Tibial nerve (tissue), 4 donors: ENCODE measurements at regions not wholly inside any gene's neighbourhood (a gene's known extent, or its start where the extent isn't known, plus 50 kb on each side); places are given as distances from the start of the nearest gene placed in this dataset.

ENCODE experiments used
- DNase-seq, 2 donors: peaks; one replicate each; pipeline ENCODE4 v3.0.0-alpha.2; 2019; ENCODE audit warnings: low spot score in 2 of 2
- H3K27ac ChIP-seq, 4 donors: fragments of 200-600 bp; sonication (generic) in 3 of 4; one replicate each; pipeline ENCODE4 v1.5.1; 2017 to 2019; ENCODE audit warnings: mild to moderate bottlenecking in 1 of 4
- H3K27me3 ChIP-seq, 2 donors: fragments of 200-600 bp; sonication (generic) in 1 of 2; one replicate each; pipeline versions ENCODE4 v1.5.1 to v1.6.0; 2017 to 2019
- H3K36me3 ChIP-seq, 3 donors: fragments of 200-600 bp; sonication (generic); one replicate each; pipeline ENCODE4 v1.5.1; 2018 to 2019
- H3K4me1 ChIP-seq, 4 donors: fragments of 200-600 bp; sonication (generic) in 3 of 4; one replicate each; pipeline ENCODE4 v1.5.1; 2017 to 2019
- H3K4me3 ChIP-seq, 4 donors: fragments of 200-600 bp; sonication (generic) in 3 of 4; one replicate each; pipeline ENCODE4 v1.5.1; 2017 to 2019; ENCODE audit warnings: mild to moderate bottlenecking in 1 of 4, moderate library complexity in 1 of 4
- H3K9me3 ChIP-seq, 4 donors: fragments of 200-600 bp; sonication (generic) in 3 of 4; one replicate each; pipeline ENCODE4 v1.5.1; 2017 to 2019
- CTCF ChIP-seq, 5 experiments: fragments of 200-600 bp in 3 of 5; fragments of 450-650 bp in 2 of 5; sonication (generic) in 3 of 5; IDR thresholded peaks; one replicate each; pipeline ENCODE4 v1.5.1; 2016 to 2019; ENCODE audit warnings: antibody characterized with exemption in 5 of 5, mild to moderate bottlenecking in 3 of 5, moderate library complexity in 2 of 5
- EP300 ChIP-seq, 2 donors: sonication (generic); formaldehyde crosslinking; IDR thresholded peaks; one replicate each; pipeline ENCODE4 v1.6.1; 2017; ENCODE audit warnings: antibody characterized with exemption in 2 of 2, mild to moderate bottlenecking in 1 of 2
- POLR2A ChIP-seq, 2 donors: fragments of 450-650 bp; IDR thresholded peaks; one replicate each; pipeline ENCODE4 v1.6.1; 2017; ENCODE audit warnings: antibody characterized with exemption in 2 of 2, mild to moderate bottlenecking in 2 of 2, moderate library complexity in 2 of 2
- WGBS, 2 donors: methylation state at CpG; one replicate each; pipeline ENCODE4 v1.1.5; 2018; 5-methylcytosine and 5-hydroxymethylcytosine counted together

GRCh38 chrX:69395306-69395705 lies 108.8 kb upstream of the NALF2 start:
- no peak overlapping the region for H3K4me3 ChIP-seq
- no peaks in the 10 kb centered on the region for H3K36me3 ChIP-seq
- TF ChIP-seq POLR2A (IDR thresholded peaks at IDR 0.05) (no peak), EP300 (IDR thresholded peaks at IDR 0.05) (no peak), CTCF (IDR thresholded peaks at IDR 0.05) (no peak)
- 78 to 94% methylated on average over 4 of the region's 4 CpGs for WGBS, 2 donors
- no peak for DNase-seq
- H3K27me3 ChIP-seq, result peaks cover 0 to 6% of the 10 kb centered on the region in 2 donors
- no peaks in the 10 kb centered on the region for H3K4me1 ChIP-seq
- H3K27ac ChIP-seq, result no peak overlapping the region
- H3K9me3 ChIP-seq, result no peaks in the 10 kb centered on the region

DNA sequence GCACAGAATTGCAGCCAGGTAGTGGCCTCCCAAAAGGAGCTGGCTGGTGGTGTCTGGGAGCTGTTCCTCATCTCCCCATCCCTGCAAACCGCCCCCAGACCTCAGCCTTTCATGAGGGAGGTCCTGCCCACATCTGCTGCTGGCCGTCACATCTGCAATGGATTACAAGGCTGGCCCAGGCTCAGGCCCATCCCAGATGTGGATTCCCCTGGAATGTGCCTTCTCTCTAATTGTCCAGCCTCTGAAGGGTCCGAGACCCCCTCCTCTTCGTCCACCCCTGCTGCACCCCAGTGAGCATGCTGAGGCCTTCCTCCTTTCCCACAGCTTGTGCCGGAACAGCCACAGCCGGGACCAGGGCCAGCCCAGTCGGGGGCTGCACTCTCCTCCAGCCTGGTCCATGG lies 115.0 kb upstream of the NALF2 start:
- H3K9me3 ChIP-seq, result no peaks in the 10 kb centered on the region
- WGBS, 2 donors, result 40 to 57% methylated on average over 2 to 7 of the region's 7 CpGs
- no peak overlapping the region for H3K27ac ChIP-seq
- peaks cover 0 to 19% of the 10 kb centered on the region in 2 donors for H3K27me3 ChIP-seq
- TF ChIP-seq CTCF (IDR thresholded peaks at IDR 0.05) (no peak), POLR2A (IDR thresholded peaks at IDR 0.05) (no peak), EP300 (IDR thresholded peaks at IDR 0.05) (no peak)
- no peaks in the 10 kb centered on the region for H3K36me3 ChIP-seq
- no peaks in the 10 kb centered on the region for H3K4me1 ChIP-seq
- H3K4me3 ChIP-seq, result no peak overlapping the region
- DNase-seq, result no peak

DNA sequence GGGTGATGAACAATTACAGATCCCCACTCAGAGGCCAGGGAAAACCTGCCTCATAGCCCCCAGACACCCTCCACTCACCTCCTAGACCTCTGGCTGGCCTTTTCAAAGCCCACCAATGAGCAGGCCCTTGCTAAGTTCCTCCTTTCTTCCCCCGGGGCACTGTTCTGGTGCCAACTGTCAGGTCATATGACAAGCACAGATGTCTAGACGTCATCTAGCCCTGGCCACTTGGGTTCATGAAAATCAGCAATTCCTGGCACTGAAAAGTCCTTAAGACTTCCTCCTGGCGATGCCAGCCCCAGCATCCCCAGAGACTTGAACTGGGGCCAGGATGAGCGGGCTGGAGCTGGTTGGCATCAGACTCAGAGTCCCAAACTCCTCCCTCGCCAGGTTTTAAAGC lies 115.6 kb upstream of the NALF2 start:
- TF ChIP-seq EP300 (IDR thresholded peaks at IDR 0.05) (no peak), POLR2A (IDR thresholded peaks at IDR 0.05) (no peak), CTCF (IDR thresholded peaks at IDR 0.05) (no peak)
- Histone ChIP-seq H3K36me3 (no peaks in the 10 kb centered on the region), H3K9me3 (no peaks in the 10 kb centered on the region), H3K4me1 (no peaks in the 10 kb centered on the region), H3K27ac (no peak overlapping the region), H3K4me3 (no peak overlapping the region), H3K27me3 (peaks cover 0 to 19% of the 10 kb centered on the region in 2 donors)
- 25 to 38% methylated on average over 5 of the region's 5 CpGs for WGBS, 2 donors
- DNase-seq, result peak in 1 of 2 donors; percentile 4

DNA sequence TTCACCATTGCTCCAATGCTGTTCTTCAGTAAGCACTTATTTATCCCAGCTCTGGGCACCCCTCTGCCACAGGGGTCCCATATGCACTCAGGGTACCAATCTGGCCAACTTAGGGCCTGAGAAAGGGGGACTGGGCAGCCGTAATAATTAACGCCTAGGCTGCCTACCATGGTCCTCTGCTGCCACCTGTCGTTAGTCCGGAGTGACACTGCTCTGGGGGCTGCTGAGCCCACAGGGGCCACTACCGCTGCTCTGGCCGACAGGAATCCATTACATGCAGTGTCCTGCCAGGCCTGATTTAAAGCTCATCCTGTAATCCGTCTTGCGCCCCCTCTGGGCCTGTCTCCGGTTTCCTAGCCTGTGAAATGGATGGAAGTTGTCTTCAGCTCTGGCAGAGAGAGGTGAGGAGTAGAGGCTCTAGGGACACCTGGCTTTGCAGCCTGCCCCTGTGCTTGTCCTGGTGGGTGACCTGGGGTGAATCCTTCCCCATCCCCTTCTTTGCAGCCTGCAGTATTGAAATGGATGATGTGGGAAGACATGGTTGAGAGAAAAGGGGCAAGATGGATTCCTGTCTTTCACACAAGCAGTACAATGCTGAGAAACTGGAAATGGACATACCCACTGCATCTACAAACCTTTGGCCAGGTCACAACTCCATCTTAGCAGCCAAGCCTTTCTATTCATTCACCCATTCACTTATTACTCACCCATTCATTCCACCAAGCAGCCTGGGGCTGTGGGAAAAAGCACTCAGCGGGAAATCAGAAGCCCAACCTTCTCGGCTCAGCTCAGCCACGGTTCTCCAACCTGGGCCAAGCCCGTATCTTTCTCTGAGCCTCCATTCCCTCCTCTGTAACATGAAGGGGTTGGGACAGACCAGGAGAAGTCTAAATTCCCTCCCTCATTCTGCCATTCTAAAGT lies 116.3 kb upstream of the NALF2 start:
- Histone ChIP-seq H3K36me3 (no peaks in the 10 kb centered on the region), H3K27me3 (peaks cover 0 to 17% of the 10 kb centered on the region in 2 donors), H3K4me3 (no peak overlapping the region), H3K4me1 (no peaks in the 10 kb centered on the region), H3K27ac (no peak overlapping the region), H3K9me3 (no peaks in the 10 kb centered on the region)
- DNase-seq, result peak in 1 of 2 donors; percentile 27
- TF ChIP-seq CTCF (IDR thresholded peaks at IDR 0.05) (peak; percentile 29 to 73 (median 41)), EP300 (IDR thresholded peaks at IDR 0.05) (no peak)
- WGBS, 2 donors, result 37 to 38% methylated on average over 7 to 11 of the region's 13 CpGs

- H3K9me3 ChIP-seq, result no peaks in the 10 kb centered on the region
- 72 to 94% methylated on average over 2 of the region's 2 CpGs for WGBS, 2 donors
- DNase-seq, result no peak
- no peaks in the 10 kb centered on the region for H3K4me1 ChIP-seq
- H3K36me3 ChIP-seq, result no peaks in the 10 kb centered on the region
- TF ChIP-seq EP300 (IDR thresholded peaks at IDR 0.05) (no peak), POLR2A (IDR thresholded peaks at IDR 0.05) (no peak)
- H3K4me3 ChIP-seq, result no peak overlapping the region
- no peak overlapping the region for H3K27ac ChIP-seq
- H3K27me3 ChIP-seq, result peaks cover 0 to 12% of the 10 kb centered on the region in 2 donors
These were observed 117.4 kb upstream of the NALF2 start for GRCh38 chrX:69386681-69387080.
